ENCODE measurements at regions not wholly inside any gene's neighbourhood (a gene's known extent, or its start where the extent isn't known, plus 50 kb on each side); places are given as distances from the start of the nearest gene placed in this dataset.

DNA sequence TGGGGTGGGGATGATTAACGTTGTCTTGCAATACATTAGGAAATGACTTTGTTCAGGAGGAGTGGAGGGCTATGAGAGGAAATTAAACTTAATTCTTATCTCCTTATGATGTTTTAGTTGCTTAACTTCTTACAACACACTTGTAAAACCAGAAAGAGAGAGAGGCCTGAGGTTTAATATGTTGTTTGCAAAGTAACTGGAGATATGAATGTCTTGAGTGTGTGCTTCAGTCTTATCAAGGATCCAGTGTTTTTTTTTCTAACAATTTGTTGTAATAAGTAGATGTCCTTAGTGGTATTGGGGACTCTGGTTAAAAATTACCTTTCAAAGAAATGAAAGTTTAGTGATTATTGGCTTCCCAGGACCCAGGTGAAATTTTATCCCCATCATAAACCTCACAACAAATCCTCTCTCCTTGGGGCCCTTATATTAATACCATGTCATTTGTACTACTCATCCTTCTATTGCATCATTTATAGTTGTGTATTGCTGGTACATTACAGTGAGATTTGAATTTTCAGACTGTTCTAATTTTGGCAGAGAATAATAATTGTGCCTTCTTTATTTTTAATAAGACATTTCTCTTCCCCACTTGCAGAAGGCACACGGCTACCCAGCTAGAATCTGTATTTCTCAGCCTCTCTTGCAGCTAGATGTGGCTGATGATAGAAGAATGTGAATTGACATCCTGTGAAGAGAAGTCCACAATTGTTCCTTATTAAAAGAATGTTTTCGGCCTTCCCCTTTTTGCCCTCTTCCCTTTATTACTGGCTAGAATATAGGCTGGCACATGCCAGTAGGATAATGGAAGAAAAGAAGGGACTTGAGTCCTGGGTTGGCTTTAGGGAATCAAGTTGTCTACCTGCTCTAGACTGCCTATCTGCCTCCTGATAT, 91.9 kb upstream of the CXCR4 start:
- Mint-ChIP-seq H3K36me3 (ENCODE audit: low read depth) (no peaks in the 10 kb centered on the region), H3K4me1 (ENCODE audit: low read depth) (peaks cover 60% of the 10 kb centered on the region)

GRCh38 chr2:136208682-136209420, 90.9 kb upstream of the CXCR4 start:
- H3K27ac Mint-ChIP-seq: no peak overlapping the region
- no peaks in the 10 kb centered on the region for H3K9me3 Mint-ChIP-seq
- Histone ChIP-seq H3K4me3 (ENCODE audit: low read length) (no peak overlapping the region), H3K27me3 (ENCODE audit: control insufficient read depth in 1 of 2, insufficient read depth in 2 of 2, low read length in 2 of 2) (no peaks in the 10 kb centered on the region), H3K4me1 (ENCODE audit: insufficient read depth, low read length) (peaks cover 40% of the 10 kb centered on the region), H3K9me3 (ENCODE audit: control insufficient read depth in 1 of 2, insufficient read depth in 1 of 2, low read length in 2 of 2) (peaks cover 0 to 7% of the 10 kb centered on the region in 2 experiments), H3K27ac (ENCODE audit: low read depth in 1 of 2, low read length in 2 of 2) (no peak overlapping the region), H3K36me3 (ENCODE audit: insufficient read depth, low read length) (no peaks in the 10 kb centered on the region)
- H3K27me3 Mint-ChIP-seq: no peaks in the 10 kb centered on the region
- intact Hi-C loops (cut with DNase I, micrococcal nuclease): no loop called here
- ATAC-seq (ENCODE audit: poor library complexity): no peak
- H3K4me3 Mint-ChIP-seq: no peak overlapping the region
- TF ChIP-seq, protein P1, sequence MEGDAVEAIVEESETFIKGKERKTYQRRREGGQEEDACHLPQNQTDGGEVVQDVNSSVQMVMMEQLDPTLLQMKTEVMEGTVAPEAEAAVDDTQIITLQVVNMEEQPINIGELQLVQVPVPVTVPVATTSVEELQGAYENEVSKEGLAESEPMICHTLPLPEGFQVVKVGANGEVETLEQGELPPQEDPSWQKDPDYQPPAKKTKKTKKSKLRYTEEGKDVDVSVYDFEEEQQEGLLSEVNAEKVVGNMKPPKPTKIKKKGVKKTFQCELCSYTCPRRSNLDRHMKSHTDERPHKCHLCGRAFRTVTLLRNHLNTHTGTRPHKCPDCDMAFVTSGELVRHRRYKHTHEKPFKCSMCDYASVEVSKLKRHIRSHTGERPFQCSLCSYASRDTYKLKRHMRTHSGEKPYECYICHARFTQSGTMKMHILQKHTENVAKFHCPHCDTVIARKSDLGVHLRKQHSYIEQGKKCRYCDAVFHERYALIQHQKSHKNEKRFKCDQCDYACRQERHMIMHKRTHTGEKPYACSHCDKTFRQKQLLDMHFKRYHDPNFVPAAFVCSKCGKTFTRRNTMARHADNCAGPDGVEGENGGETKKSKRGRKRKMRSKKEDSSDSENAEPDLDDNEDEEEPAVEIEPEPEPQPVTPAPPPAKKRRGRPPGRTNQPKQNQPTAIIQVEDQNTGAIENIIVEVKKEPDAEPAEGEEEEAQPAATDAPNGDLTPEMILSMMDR (IDR thresholded peaks at IDR 0.05): no peak
- ChIA-PET POLR2A (no interaction called here), CTCF (no interaction called here)
- peaks cover 52% of the 10 kb centered on the region for H3K4me1 Mint-ChIP-seq (ENCODE audit: low read depth)
- DNase-seq: no peak
- no peaks in the 10 kb centered on the region for H3K36me3 Mint-ChIP-seq (ENCODE audit: low read depth)

More for the DNA sequence above, 91.9 kb upstream of the CXCR4 start:
- Mint-ChIP-seq H3K27ac (no peak overlapping the region), H3K27me3 (no peaks in the 10 kb centered on the region), H3K9me3 (no peaks in the 10 kb centered on the region), H3K4me3 (no peak overlapping the region)
- Histone ChIP-seq H3K9me3 (ENCODE audit: control insufficient read depth in 1 of 2, insufficient read depth in 1 of 2, low read length in 2 of 2) (peaks cover 0 to 7% of the 10 kb centered on the region in 2 experiments), H3K27me3 (ENCODE audit: control insufficient read depth in 1 of 2, insufficient read depth in 2 of 2, low read length in 2 of 2) (no peaks in the 10 kb centered on the region), H3K36me3 (ENCODE audit: insufficient read depth, low read length) (no peaks in the 10 kb centered on the region), H3K27ac (ENCODE audit: low read depth in 1 of 2, low read length in 2 of 2) (no peak overlapping the region), H3K4me1 (ENCODE audit: insufficient read depth, low read length) (peaks cover 40% of the 10 kb centered on the region), H3K4me3 (ENCODE audit: low read length) (no peak overlapping the region)
- TF ChIP-seq, protein P1 (IDR thresholded peaks at IDR 0.05): no peak
- DNase-seq: no peak
- ATAC-seq (ENCODE audit: poor library complexity): no peak
- POLR2A ChIA-PET: no interaction called here
- intact Hi-C loops (cut with DNase I, micrococcal nuclease): no loop called here
- CTCF ChIA-PET: no interaction called here

GRCh38 chr2:136207665-136208064, 89.7 kb upstream of the CXCR4 start:
- no peaks in the 10 kb centered on the region for H3K27me3 Mint-ChIP-seq
- H3K4me3 Mint-ChIP-seq: no peak overlapping the region
- TF ChIP-seq, protein P1 (IDR thresholded peaks at IDR 0.05): no peak
- H3K4me1 ChIP-seq (ENCODE audit: insufficient read depth, low read length): peaks cover 34% of the 10 kb centered on the region
- no peaks in the 10 kb centered on the region for H3K36me3 ChIP-seq (ENCODE audit: insufficient read depth, low read length)
- intact Hi-C loops (cut with DNase I, micrococcal nuclease): no loop called here
- H3K9me3 ChIP-seq (ENCODE audit: control insufficient read depth in 1 of 2, insufficient read depth in 1 of 2, low read length in 2 of 2): peaks cover 0 to 7% of the 10 kb centered on the region in 2 experiments
- H3K4me3 ChIP-seq (ENCODE audit: low read length): no peak overlapping the region
- H3K27ac ChIP-seq (ENCODE audit: low read depth in 1 of 2, low read length in 2 of 2): no peak overlapping the region
- H3K9me3 Mint-ChIP-seq: peaks cover 3% of the 10 kb centered on the region
- no peak for DNase-seq
- ChIA-PET CTCF (no interaction called here), POLR2A (interaction anchor here (1.1 to 1.8 kb wide), 4 partner anchors 10 to 89 kb away, joined by 3 to 4 read pairs (median 4); no protein-coding TSS in a partner anchor)
- H3K4me1 Mint-ChIP-seq (ENCODE audit: low read depth): peaks cover 40% of the 10 kb centered on the region
- H3K27ac Mint-ChIP-seq: no peak overlapping the region
- no peak for ATAC-seq (ENCODE audit: poor library complexity)
- H3K36me3 Mint-ChIP-seq (ENCODE audit: low read depth): no peaks in the 10 kb centered on the region
- no peaks in the 10 kb centered on the region for H3K27me3 ChIP-seq (ENCODE audit: control insufficient read depth in 1 of 2, insufficient read depth in 2 of 2, low read length in 2 of 2)
